Loucy (cell line): ENCODE measurements at regions not wholly inside any gene's neighbourhood (a gene's known extent, or its start where the extent isn't known, plus 50 kb on each side); places are given as distances from the start of the nearest gene placed in this dataset.

Source experiments
- H2AFZ ChIP-seq: fragments of 200-600 bp; sonication (generic); 2 replicates; pipeline ENCODE4 v1.6.0; 2016; ENCODE audit warnings: antibody characterized with exemption, mild to moderate bottlenecking, low read length, moderate library complexity
- H3F3A ChIP-seq: fragments of 200-600 bp; 2 replicates; pipeline ENCODE4 v1.6.0; 2016; ENCODE audit warnings: antibody characterized with exemption, low read depth, mild to moderate bottlenecking
- H3K27me3 ChIP-seq: fragments of 200-600 bp; sonication (generic); 2 replicates; pipeline ENCODE4 v1.6.1; 2014; ENCODE audit warnings: low read length, mild to moderate bottlenecking; ENCODE audit not compliant: insufficient read depth, poor library complexity, severe bottlenecking
- H3K36me3 ChIP-seq: fragments of 200-600 bp; sonication (generic); 2 replicates; pipeline ENCODE4 v1.6.1; 2016; ENCODE audit warnings: low read length; ENCODE audit not compliant: insufficient read depth
- H3K4me1 ChIP-seq: fragments of 200-600 bp; sonication (generic); 2 replicates; pipeline ENCODE4 v1.5.1; 2014; ENCODE audit warnings: low read length, mild to moderate bottlenecking; ENCODE audit not compliant: insufficient read depth, poor library complexity, severe bottlenecking
- H3K4me2 ChIP-seq: fragments of 200-600 bp; sonication (generic); 2 replicates; pipeline ENCODE4 v1.6.0; 2014; ENCODE audit warnings: antibody characterized with exemption, low read length, low read depth, mild to moderate bottlenecking; ENCODE audit not compliant: poor library complexity, severe bottlenecking
- H3K4me3 ChIP-seq: fragments of 200-600 bp; sonication (generic); 2 replicates; pipeline ENCODE4 v1.5.1; 2014; ENCODE audit warnings: low read length, mild to moderate bottlenecking, mixed read lengths; ENCODE audit not compliant: poor library complexity, severe bottlenecking
- H3K79me2 ChIP-seq: fragments of 200-600 bp; sonication (generic); 2 replicates; pipeline ENCODE4 v1.6.1; 2014; ENCODE audit warnings: low read length; ENCODE audit not compliant: insufficient read depth
- H3K9ac ChIP-seq: fragments of 200-600 bp; sonication (generic); 2 replicates; pipeline ENCODE4 v1.6.0; 2014; ENCODE audit warnings: mild to moderate bottlenecking, low read depth, low read length, moderate library complexity; ENCODE audit not compliant: poor library complexity, severe bottlenecking
- H3K9me2 ChIP-seq: fragments of 200-600 bp; sonication (generic); replicated peaks from 2 replicates; pipeline ENCODE4 v1.6.1; 2016; ENCODE audit warnings: low read depth, low read length, mixed read lengths
- H3K9me3 ChIP-seq: fragments of 200-600 bp; sonication (generic); 2 replicates; pipeline ENCODE4 v1.6.1; 2014; ENCODE audit warnings: mild to moderate bottlenecking, antibody characterized with exemption, low read length, low read depth; ENCODE audit not compliant: insufficient read depth
- H4K20me1 ChIP-seq: fragments of 200-600 bp; sonication (generic); 2 replicates; pipeline ENCODE4 v1.6.0; 2014; ENCODE audit warnings: antibody characterized with exemption, low read length, mild to moderate bottlenecking; ENCODE audit not compliant: insufficient read depth, poor library complexity, severe bottlenecking
- EZH2phosphoT487 ChIP-seq: fragments of 200-600 bp; IDR thresholded peaks from 2 replicates; pipeline ENCODE4 v1.6.1; 2018; ENCODE audit warnings: antibody characterized with exemption, mild to moderate bottlenecking, moderate library complexity, borderline replicate concordance
- TF ChIP-seq, protein P1 (sequence below): fragments of 200-600 bp; sonication (generic); conservative IDR thresholded peaks from 2 replicates; pipeline ENCODE4 v1.5.1; 2014; ENCODE audit warnings: mild to moderate bottlenecking, antibody characterized with exemption, low read length

DNA sequence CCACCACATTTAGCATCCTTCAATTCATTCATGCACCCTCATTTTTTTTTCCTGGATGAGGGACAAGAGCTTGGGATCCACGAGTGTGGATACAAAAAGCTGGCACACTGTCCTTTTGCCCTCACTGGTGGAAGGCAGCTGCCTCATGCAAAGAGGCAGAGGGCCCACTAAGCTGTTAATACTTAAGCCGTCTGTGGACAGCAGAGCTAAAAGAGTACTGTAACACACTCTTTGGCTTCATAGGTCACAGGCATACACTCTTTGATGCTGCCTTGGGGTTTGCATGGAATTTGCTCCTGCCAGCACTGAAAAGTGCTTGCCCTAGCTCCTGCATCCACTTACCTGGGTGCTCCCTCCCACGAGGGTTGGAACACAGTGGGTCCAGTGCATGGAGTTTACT, 978.4 kb upstream of the SPRY2 start:
- Histone ChIP-seq H3K9me2 (no peaks in the 10 kb centered on the region), H3K9me3 (no peaks in the 10 kb centered on the region), H3K36me3 (no peaks in the 10 kb centered on the region)

DNA sequence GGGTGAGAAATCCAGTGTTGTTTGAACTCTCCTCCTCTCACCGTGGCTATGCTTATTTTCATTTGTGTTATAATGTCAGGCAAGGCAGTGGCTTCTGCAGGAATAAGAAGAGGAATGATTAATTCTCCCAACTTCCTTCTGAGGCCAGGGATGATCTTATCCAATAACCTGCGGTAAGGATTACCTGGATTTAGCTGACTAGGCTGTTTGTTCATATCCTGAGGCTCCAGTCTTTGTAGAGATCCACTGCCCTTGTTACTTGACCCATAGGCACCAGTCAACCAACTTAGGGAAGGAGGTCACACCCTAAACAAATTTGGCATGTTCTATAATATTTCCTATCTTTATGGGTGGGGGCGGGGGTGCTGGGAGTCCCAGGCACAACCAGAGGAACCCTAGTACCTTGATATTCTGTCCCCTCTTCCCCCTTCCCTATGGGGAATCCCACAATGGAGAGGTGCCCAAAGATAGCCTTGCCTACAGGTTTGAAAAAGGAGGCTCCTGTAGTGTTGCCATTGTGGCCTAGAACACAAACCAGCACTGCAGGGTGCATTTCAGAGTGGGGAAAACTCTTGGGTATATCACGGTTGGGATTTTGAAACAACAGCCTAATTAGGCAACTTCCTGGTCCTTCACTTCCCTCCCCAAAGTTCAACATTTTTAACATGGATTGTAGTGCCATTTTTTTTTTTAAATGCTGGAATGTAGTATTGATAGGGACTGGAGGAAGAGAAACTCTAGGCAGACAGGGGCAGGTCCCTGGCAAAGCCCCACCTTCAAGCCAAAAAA, 977.5 kb upstream of the SPRY2 start:
- no peaks in the 10 kb centered on the region for H3K9me2 ChIP-seq
- TF ChIP-seq, protein P1, sequence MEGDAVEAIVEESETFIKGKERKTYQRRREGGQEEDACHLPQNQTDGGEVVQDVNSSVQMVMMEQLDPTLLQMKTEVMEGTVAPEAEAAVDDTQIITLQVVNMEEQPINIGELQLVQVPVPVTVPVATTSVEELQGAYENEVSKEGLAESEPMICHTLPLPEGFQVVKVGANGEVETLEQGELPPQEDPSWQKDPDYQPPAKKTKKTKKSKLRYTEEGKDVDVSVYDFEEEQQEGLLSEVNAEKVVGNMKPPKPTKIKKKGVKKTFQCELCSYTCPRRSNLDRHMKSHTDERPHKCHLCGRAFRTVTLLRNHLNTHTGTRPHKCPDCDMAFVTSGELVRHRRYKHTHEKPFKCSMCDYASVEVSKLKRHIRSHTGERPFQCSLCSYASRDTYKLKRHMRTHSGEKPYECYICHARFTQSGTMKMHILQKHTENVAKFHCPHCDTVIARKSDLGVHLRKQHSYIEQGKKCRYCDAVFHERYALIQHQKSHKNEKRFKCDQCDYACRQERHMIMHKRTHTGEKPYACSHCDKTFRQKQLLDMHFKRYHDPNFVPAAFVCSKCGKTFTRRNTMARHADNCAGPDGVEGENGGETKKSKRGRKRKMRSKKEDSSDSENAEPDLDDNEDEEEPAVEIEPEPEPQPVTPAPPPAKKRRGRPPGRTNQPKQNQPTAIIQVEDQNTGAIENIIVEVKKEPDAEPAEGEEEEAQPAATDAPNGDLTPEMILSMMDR: no peak
- TF ChIP-seq EZH2phosphoT487: no peak
- H4K20me1 ChIP-seq: no peaks in the 10 kb centered on the region
- H3K4me3 ChIP-seq: no peak overlapping the region
- H3K27me3 ChIP-seq: no peaks in the 10 kb centered on the region
- H3F3A ChIP-seq: no peaks in the 10 kb centered on the region
- no peaks in the 10 kb centered on the region for H3K36me3 ChIP-seq
- no peaks in the 10 kb centered on the region for H3K9me3 ChIP-seq
- no peaks in the 10 kb centered on the region for H3K79me2 ChIP-seq
- H3K4me1 ChIP-seq: no peaks in the 10 kb centered on the region
- H2AFZ ChIP-seq: no peak overlapping the region
- no peak overlapping the region for H3K9ac ChIP-seq
- no peak overlapping the region for H3K4me2 ChIP-seq

More for the DNA sequence above, 978.4 kb upstream of the SPRY2 start:
- no peaks in the 10 kb centered on the region for H3K79me2 ChIP-seq
- no peaks in the 10 kb centered on the region for H4K20me1 ChIP-seq
- no peak overlapping the region for H3K4me2 ChIP-seq
- H3K27me3 ChIP-seq: no peaks in the 10 kb centered on the region
- no peaks in the 10 kb centered on the region for H3K4me1 ChIP-seq
- H3K9ac ChIP-seq: no peak overlapping the region
- H3K4me3 ChIP-seq: no peak overlapping the region
- no peak overlapping the region for H2AFZ ChIP-seq
- TF ChIP-seq EZH2phosphoT487: no peak
- TF ChIP-seq, protein P1: no peak
- H3F3A ChIP-seq: no peaks in the 10 kb centered on the region

DNA sequence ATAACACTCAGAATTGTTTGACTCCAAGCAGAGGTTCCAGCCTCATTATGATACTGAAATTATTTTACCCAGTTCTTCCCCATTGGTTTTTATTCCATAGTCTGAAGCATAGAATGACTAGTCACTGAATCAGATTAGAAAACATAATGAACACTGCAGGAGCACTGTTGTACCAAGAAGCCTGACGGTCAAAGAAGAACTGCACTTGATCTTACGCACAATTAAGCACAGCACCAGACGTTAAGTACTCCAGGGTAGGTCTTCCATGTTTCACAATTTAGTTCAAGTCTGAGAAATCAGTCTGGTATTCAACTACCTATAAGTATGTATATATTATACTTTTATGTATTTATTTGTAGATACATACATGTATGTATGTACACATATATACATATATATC, 973.5 kb upstream of the SPRY2 start:
- Histone ChIP-seq H3K36me3 (no peaks in the 10 kb centered on the region), H4K20me1 (no peaks in the 10 kb centered on the region), H3K27me3 (no peaks in the 10 kb centered on the region), H3K4me2 (no peak overlapping the region), H2AFZ (no peak overlapping the region), H3K9me3 (no peaks in the 10 kb centered on the region), H3K79me2 (no peaks in the 10 kb centered on the region), H3K9ac (no peak overlapping the region), H3K9me2 (no peaks in the 10 kb centered on the region), H3K4me1 (no peaks in the 10 kb centered on the region), H3K4me3 (no peak overlapping the region), H3F3A (no peaks in the 10 kb centered on the region)
- no peak for TF ChIP-seq EZH2phosphoT487
- TF ChIP-seq, protein P1: no peak
